Neural progenitor cell (in vitro differentiated cells): ENCODE measurements at regions not wholly inside any gene's neighbourhood (a gene's known extent, or its start where the extent isn't known, plus 50 kb on each side); places are given as distances from the start of the nearest gene placed in this dataset.

Experiments
- CTCF ChIP-seq: fragments of 200-600 bp; sonication (generic); IDR thresholded peaks from 2 replicates; pipeline ENCODE4 v1.5.1; 2017; ENCODE audit warnings: antibody characterized with exemption, mild to moderate bottlenecking
- EZH2 ChIP-seq: fragments of 200-600 bp; sonication (generic); IDR thresholded peaks from 2 replicates; pipeline ENCODE4 v1.6.1; 2017; ENCODE audit warnings: antibody characterized with exemption, mild to moderate bottlenecking, moderate library complexity

- TF ChIP-seq CTCF (no peak), EZH2 (no peak)
Observed at GRCh38 chr13:80214521-80214991, 126.4 kb downstream of the SPRY2 start.
